Activated CD4-positive, alpha-beta T cell treated with anti-CD3 and anti-CD28 coated beads, Interleukin-2, amount 10 ng/mL, durations not matched to agents 7 days and 5 days (primary cell): ENCODE measurements at regions not wholly inside any gene's neighbourhood (a gene's known extent, or its start where the extent isn't known, plus 50 kb on each side); places are given as distances from the start of the nearest gene placed in this dataset.

Experiments
- CTCF ChIA-PET: fragments of 350-600 bp; sonication (Branson Sonifier 250); formaldehyde crosslinking; loops from one replicate; lab custom pipeline; 2021; ENCODE audit warnings: antibody characterized with exemption; lab: Charles Lee
- POLR2A ChIA-PET: fragments of 350-600 bp; sonication (Branson Sonifier 250); formaldehyde crosslinking; loops from one replicate; lab custom pipeline; 2021; ENCODE audit warnings: antibody characterized with exemption; lab: Charles Lee
- DNase-seq: peaks from one replicate; pipeline ENCODE4 v3.0.0-alpha.2; 2020
- H3K27ac Mint-ChIP-seq: one replicate; pipeline ENCODE4 v1.8.0; 2021; ENCODE audit warnings: mild to moderate bottlenecking, moderate library complexity, mixed read lengths
- H3K27me3 Mint-ChIP-seq: one replicate; pipeline ENCODE4 v1.8.0; 2021; ENCODE audit warnings: mixed read lengths
- H3K36me3 Mint-ChIP-seq: one replicate; pipeline ENCODE4 v1.8.0; 2021; ENCODE audit warnings: low read depth, mixed read lengths
- H3K4me1 Mint-ChIP-seq: one replicate; pipeline ENCODE4 v1.8.0; 2021; ENCODE audit warnings: mixed read lengths
- H3K4me3 Mint-ChIP-seq: one replicate; pipeline ENCODE4 v1.8.0; 2021; ENCODE audit warnings: mild to moderate bottlenecking, moderate library complexity, mixed read lengths
- H3K9me3 Mint-ChIP-seq: one replicate; pipeline ENCODE4 v1.8.0; 2021; ENCODE audit warnings: mixed read lengths

DNA sequence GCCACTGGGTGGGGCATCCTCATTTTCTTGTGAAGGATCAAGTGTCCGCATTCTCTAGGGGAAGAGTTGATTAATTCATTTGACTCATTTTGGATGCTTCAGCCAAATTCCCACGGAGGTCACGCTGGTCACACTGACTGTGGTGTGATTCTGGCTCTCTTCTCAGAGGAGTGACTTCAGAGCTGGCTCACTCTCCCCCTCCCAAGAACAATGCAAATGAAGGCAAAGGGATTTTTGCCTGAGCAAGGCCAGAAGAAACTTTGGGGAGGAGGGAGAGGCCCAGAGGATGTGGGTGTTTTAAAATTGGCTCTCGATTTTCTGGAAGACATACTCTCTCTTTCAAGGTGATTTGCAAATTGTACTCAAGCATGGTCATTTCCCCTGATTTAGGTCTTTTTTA is 51.1 kb upstream of the LMO2 start:
- H3K4me1 Mint-ChIP-seq, result no peaks in the 10 kb centered on the region
- no peaks in the 10 kb centered on the region for H3K27me3 Mint-ChIP-seq
- no peak overlapping the region for H3K27ac Mint-ChIP-seq
- ChIA-PET CTCF (no interaction called here), POLR2A (no interaction called here)
- H3K4me3 Mint-ChIP-seq, result no peak overlapping the region
- no peak for DNase-seq
- no peaks in the 10 kb centered on the region for H3K36me3 Mint-ChIP-seq
- no peaks in the 10 kb centered on the region for H3K9me3 Mint-ChIP-seq

DNA sequence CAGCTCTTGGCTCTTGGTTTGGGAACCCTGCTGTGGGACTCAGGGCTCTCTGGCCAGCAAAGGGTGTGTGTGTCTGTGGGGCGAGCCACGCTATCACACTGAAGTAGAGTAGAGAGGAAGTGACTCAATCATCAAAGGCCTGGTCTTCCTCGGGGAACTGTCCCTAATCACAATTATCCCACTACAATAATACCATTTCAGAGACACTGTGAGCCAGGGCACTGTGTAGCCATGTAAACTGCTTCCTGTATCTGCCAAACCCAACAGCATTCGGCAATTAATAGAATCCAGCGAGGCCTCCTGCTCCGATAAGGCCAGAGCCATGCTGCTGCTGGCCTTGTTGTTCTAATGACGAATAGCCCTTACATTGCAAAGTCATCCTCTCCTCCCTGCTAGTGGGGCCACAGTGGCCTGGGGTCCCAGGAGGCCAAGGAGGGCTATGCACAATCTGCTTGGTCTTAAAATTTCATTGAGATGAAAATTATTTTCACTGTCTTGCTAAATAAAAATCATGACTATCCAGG is 49.8 kb upstream of the LMO2 start:
- no peak for DNase-seq
- H3K36me3 Mint-ChIP-seq, result no peaks in the 10 kb centered on the region
- ChIA-PET POLR2A (no interaction called here), CTCF (no interaction called here)
- no peaks in the 10 kb centered on the region for H3K27me3 Mint-ChIP-seq
- no peaks in the 10 kb centered on the region for H3K9me3 Mint-ChIP-seq
- no peak overlapping the region for H3K4me3 Mint-ChIP-seq
- no peaks in the 10 kb centered on the region for H3K4me1 Mint-ChIP-seq
- no peak overlapping the region for H3K27ac Mint-ChIP-seq
